SIG-M5 treated with dmso at 0.1 percent for 504 hours (cell line): ENCODE measurements at regions not wholly inside any gene's neighbourhood (a gene's known extent, or its start where the extent isn't known, plus 50 kb on each side); places are given as distances from the start of the nearest gene placed in this dataset.
"Not testable (repeated sequence)": the region's sequence is repeated elsewhere in the genome, so short reads cannot be mapped to it uniquely, and the experiment has no call there.

Experiments
- DNase-seq: peaks from one replicate; lab custom pipeline; 2025; ENCODE audit not compliant: unreplicated experiment; lab: John Stamatoyannopoulos, UW

- DNase-seq, result no peak
Measured at GRCh38 chr2:8121826-8122513, 559.9 kb upstream of the ID2 start.

- DNase-seq, result no peak
Measured at GRCh38 chr2:8122520-8122919, 559.3 kb upstream of the ID2 start.

GRCh38 chr2:8123464-8123863 is 558.4 kb upstream of the ID2 start:
- DNase-seq, result no peak

GRCh38 chr2:8125741-8126711 is 555.8 kb upstream of the ID2 start:
- DNase-seq, result no peak

- DNase-seq, result no peak
Measured at GRCh38 chr2:8126783-8127182, 555.1 kb upstream of the ID2 start.

- DNase-seq, result not testable (repeated sequence)
Measured at GRCh38 chr2:8131423-8131822, 550.4 kb upstream of the ID2 start.

GRCh38 chr2:8132351-8132831 is 549.5 kb upstream of the ID2 start:
- DNase-seq, result no peak

- DNase-seq, result no peak
Measured at GRCh38 chr2:8132879-8133278, 549.0 kb upstream of the ID2 start.

GRCh38 chr2:8133363-8133762 is 548.5 kb upstream of the ID2 start:
- DNase-seq, result no peak

- no peak for DNase-seq
Measured at GRCh38 chr2:8133913-8134472, 547.9 kb upstream of the ID2 start.

- DNase-seq, result no peak
Measured at GRCh38 chr2:8134473-8134932, 547.4 kb upstream of the ID2 start.

- no peak for DNase-seq
Measured at GRCh38 chr2:8134985-8135682, 546.7 kb upstream of the ID2 start.

- DNase-seq, result no peak
Measured at GRCh38 chr2:8137801-8138200, 544.1 kb upstream of the ID2 start.

- DNase-seq, result no peak
Measured at GRCh38 chr2:8138525-8138922, 543.3 kb upstream of the ID2 start.

- DNase-seq, result no peak
Measured at GRCh38 chr2:8138923-8139667, 542.8 kb upstream of the ID2 start.

GRCh38 chr2:8139668-8140200 is 542.1 kb upstream of the ID2 start:
- DNase-seq, result no peak

- no peak for DNase-seq
Measured at GRCh38 chr2:8141079-8141707, 540.7 kb upstream of the ID2 start.

GRCh38 chr2:8141780-8142179 is 540.1 kb upstream of the ID2 start:
- DNase-seq, result no peak

GRCh38 chr2:8142461-8142860 is 539.4 kb upstream of the ID2 start:
- DNase-seq, result no peak
